ENCODE measurements at regions not wholly inside any gene's neighbourhood (a gene's known extent, or its start where the extent isn't known, plus 50 kb on each side); places are given as distances from the start of the nearest gene placed in this dataset.

DNA sequence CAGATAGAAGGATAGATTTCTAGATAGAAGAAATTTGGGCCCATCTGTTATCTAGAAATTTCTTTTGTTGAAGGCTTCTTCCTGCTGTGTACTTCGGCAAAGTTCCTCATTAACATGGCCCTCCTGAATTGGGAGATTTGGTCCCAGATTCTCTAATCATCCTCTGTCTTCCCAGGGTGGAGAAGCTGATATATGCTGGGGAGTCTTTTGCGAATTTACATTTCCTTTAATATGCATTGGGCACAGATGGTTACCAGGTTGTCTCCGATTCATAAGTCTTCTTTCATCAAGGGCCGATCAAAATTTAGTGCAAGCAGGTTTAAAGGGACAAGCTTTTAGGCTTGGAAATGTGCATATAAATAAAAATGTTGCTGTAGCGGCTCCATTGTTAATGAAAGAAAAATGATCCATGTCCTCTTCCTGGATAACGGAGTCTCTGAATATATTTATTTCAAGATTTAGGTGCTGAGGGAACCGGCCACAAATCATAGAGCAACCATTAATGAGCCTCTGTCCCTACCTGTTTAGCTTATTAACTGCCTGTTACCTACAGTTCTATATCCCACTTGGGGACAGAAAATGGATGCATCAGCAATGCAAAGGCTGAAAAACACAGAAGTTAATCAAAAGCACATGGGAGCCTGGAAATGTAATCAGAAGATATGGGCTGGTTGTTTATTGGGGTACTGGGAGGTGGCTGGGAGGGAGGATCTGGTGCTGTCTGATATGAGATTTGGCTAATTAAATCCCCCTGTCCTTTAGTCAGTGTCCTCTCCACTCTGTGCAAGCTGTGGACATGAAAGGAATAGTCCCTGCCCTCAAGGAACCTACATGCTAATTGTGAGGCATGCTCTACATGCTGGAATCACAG is 234.7 kb downstream of the MAN2A1 start:
- DNase-seq (ENCODE audit: low read depth) (no peak), FAIRE-seq (no peak)
- Histone ChIP-seq H3K27me3 (ENCODE audit: control insufficient read depth, insufficient read depth, low read length) (no peaks in the 10 kb centered on the region), H3K4me3 (ENCODE audit: low read depth, low read length) (no peak overlapping the region), H3K36me3 (ENCODE audit: control insufficient read depth, insufficient read depth, low read length) (no peaks in the 10 kb centered on the region)
- TF ChIP-seq, protein P1, sequence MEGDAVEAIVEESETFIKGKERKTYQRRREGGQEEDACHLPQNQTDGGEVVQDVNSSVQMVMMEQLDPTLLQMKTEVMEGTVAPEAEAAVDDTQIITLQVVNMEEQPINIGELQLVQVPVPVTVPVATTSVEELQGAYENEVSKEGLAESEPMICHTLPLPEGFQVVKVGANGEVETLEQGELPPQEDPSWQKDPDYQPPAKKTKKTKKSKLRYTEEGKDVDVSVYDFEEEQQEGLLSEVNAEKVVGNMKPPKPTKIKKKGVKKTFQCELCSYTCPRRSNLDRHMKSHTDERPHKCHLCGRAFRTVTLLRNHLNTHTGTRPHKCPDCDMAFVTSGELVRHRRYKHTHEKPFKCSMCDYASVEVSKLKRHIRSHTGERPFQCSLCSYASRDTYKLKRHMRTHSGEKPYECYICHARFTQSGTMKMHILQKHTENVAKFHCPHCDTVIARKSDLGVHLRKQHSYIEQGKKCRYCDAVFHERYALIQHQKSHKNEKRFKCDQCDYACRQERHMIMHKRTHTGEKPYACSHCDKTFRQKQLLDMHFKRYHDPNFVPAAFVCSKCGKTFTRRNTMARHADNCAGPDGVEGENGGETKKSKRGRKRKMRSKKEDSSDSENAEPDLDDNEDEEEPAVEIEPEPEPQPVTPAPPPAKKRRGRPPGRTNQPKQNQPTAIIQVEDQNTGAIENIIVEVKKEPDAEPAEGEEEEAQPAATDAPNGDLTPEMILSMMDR (IDR thresholded peaks at IDR 0.05; ENCODE audit: insufficient read depth, low read length, severe bottlenecking), result no peak

DNA sequence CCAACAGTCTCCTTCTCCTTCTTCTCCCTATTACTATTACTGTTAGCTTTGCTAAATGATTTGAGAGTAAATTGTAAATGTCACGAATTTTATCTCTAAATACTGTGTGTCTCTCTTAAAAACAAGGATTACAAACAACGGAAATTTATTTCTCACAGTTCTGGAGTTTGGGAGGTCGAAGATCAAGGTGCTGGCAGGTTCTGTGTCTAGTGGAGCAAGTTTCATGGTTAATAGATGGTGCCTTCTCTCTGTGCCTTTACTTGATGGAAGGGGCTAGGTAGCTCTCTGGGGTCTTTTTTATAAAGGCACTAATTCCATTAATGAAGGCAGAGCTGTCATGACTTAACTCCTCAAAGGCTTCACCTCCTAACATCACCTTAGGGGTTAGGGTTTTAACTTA is 237.9 kb downstream of the MAN2A1 start:
- no peaks in the 10 kb centered on the region for H3K27me3 ChIP-seq (ENCODE audit: control insufficient read depth, insufficient read depth, low read length)
- no peak for FAIRE-seq
- TF ChIP-seq, protein P1 (IDR thresholded peaks at IDR 0.05; ENCODE audit: insufficient read depth, low read length, severe bottlenecking), result no peak
- no peak for DNase-seq (ENCODE audit: low read depth)
- no peak overlapping the region for H3K4me3 ChIP-seq (ENCODE audit: low read depth, low read length)
- H3K36me3 ChIP-seq (ENCODE audit: control insufficient read depth, insufficient read depth, low read length), result no peaks in the 10 kb centered on the region

DNA sequence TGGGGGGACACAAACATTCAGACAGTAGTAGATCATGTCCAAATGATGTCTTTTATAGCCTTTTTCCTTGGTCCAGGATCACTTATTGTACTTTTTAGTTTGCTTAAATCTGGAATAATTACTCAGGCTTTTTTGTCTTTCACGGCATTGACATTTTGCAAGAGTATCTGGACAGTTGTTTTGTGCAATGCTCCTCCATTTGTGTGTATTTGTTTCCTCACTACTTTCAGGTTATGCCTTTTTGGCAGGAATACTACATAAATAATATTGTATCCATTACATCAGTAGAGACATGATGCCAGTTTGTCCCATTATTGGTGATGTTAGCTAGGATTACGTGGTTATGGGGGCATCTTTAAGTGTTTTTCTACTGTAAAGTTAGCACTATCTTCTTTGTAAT is 238.3 kb downstream of the MAN2A1 start:
- H3K27me3 ChIP-seq (ENCODE audit: control insufficient read depth, insufficient read depth, low read length), result no peaks in the 10 kb centered on the region
- no peak for FAIRE-seq
- TF ChIP-seq, protein P1 (IDR thresholded peaks at IDR 0.05; ENCODE audit: insufficient read depth, low read length, severe bottlenecking), result no peak
- H3K4me3 ChIP-seq (ENCODE audit: low read depth, low read length), result no peak overlapping the region
- no peak for DNase-seq (ENCODE audit: low read depth)
- no peaks in the 10 kb centered on the region for H3K36me3 ChIP-seq (ENCODE audit: control insufficient read depth, insufficient read depth, low read length)

DNA sequence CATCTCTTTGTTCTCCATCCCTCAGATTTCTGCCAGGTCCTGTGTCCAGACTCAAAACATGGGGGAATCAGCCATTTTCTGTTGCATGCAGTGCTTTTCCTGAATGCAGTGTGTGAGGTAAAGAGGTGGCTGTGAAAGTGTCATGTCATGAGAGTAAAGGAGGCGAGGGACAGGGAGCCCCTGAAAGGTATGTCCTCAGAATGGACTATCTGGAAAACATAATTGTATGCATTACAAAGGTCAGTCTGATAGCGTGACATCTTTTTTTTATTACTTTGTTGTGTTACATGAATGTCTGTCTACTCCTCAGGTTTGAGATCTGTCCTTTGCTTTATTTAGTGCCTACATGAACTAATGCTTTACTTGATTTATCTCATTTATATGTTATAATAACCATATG is 239.1 kb downstream of the MAN2A1 start:
- H3K4me3 ChIP-seq (ENCODE audit: low read depth, low read length), result no peak overlapping the region
- TF ChIP-seq, protein P1 (IDR thresholded peaks at IDR 0.05; ENCODE audit: insufficient read depth, low read length, severe bottlenecking), result no peak
- no peaks in the 10 kb centered on the region for H3K36me3 ChIP-seq (ENCODE audit: control insufficient read depth, insufficient read depth, low read length)
- FAIRE-seq (no peak), DNase-seq (ENCODE audit: low read depth) (no peak)
- no peaks in the 10 kb centered on the region for H3K27me3 ChIP-seq (ENCODE audit: control insufficient read depth, insufficient read depth, low read length)

DNA sequence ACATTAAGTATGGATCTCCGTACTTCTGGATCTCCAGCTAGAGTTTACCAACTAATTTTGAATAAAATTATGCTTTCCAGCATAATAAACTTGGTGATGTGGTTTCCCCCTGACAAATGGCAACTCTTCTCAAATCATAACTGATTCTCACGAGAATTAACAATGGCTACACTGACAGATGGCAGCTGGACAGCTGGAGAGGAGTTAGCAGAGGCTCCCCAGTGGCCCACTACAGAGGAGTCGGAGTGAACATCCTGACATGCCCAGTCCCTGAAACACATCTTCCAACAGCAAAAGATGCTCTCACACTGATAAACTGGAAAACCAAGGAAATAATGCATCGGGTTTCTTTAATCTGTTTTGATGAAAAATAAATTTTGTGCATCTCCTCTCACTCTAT is 239.6 kb downstream of the MAN2A1 start:
- Histone ChIP-seq H3K4me3 (ENCODE audit: low read depth, low read length) (no peak overlapping the region), H3K36me3 (ENCODE audit: control insufficient read depth, insufficient read depth, low read length) (no peaks in the 10 kb centered on the region), H3K27me3 (ENCODE audit: control insufficient read depth, insufficient read depth, low read length) (no peaks in the 10 kb centered on the region)
- TF ChIP-seq, protein P1 (IDR thresholded peaks at IDR 0.05; ENCODE audit: insufficient read depth, low read length, severe bottlenecking), result no peak
- DNase-seq (ENCODE audit: low read depth) (no peak), FAIRE-seq (no peak)

DNA sequence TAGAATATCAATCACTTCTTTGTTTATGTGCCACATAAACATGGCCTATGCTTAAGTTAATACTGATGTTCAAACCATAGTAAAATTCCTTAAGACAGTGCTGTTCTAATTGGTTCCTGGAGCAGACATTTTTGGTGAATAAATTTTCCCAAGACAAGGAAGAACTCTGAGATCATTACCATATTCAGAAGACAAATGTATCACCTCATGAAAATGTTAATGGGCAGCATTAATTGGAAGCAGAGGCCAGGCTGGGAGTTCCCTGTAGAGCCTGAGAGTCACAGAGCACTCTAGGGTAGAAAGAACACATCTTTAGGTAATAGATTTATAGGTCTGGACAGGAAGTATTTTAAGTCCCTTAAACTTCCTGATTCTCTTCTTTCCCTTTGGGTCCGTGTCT is 240.2 kb downstream of the MAN2A1 start:
- FAIRE-seq, result no peak
- DNase-seq (ENCODE audit: low read depth), result no peak

More for the DNA sequence above, 240.2 kb downstream of the MAN2A1 start:
- H3K36me3 ChIP-seq (ENCODE audit: control insufficient read depth, insufficient read depth, low read length), result no peaks in the 10 kb centered on the region
- TF ChIP-seq, protein P1 (IDR thresholded peaks at IDR 0.05; ENCODE audit: insufficient read depth, low read length, severe bottlenecking), result no peak
- H3K27me3 ChIP-seq (ENCODE audit: control insufficient read depth, insufficient read depth, low read length), result no peaks in the 10 kb centered on the region
- H3K4me3 ChIP-seq (ENCODE audit: low read depth, low read length), result no peak overlapping the region
